Suprapubic skin (tissue), 3 donors: ENCODE measurements at regions not wholly inside any gene's neighbourhood (a gene's known extent, or its start where the extent isn't known, plus 50 kb on each side); places are given as distances from the start of the nearest gene placed in this dataset.

Experiments used
- CTCF ChIP-seq, 2 donors: fragments of 200-600 bp in 1 of 2; fragments of 450-650 bp in 1 of 2; sonication (generic) in 1 of 2; IDR thresholded peaks; one replicate each; pipeline ENCODE4 v1.5.1; 2016 to 2019; ENCODE audit warnings: antibody characterized with exemption in 2 of 2, mild to moderate bottlenecking in 1 of 2, moderate library complexity in 1 of 2
- POLR2AphosphoS5 ChIP-seq, 3 donors: sonication (generic); formaldehyde crosslinking; IDR thresholded peaks; one replicate each; pipeline ENCODE4 v1.6.1; 2017; ENCODE audit warnings: antibody characterized with exemption in 3 of 3

DNA sequence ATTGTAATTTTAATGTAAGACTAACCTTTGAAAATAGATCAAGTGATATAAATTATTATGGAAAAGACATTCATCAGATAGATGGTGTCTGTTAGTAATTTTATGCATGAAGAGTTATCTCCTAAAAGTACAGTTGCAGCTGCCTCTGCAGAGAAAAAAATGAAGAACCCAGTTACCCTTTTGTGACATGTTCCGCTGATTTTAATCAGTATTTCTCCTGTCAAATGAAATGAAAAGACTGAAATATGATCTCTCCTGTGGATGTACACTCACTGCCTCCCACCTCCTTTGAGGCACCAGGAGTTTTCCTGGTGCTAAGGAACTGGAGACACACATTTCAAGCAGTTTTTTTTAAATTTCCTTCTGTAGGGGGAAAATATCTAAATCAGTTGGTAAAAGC, 277.4 kb downstream of the KIF4B start:
- TF ChIP-seq POLR2AphosphoS5 (IDR thresholded peaks at IDR 0.05) (no peak), CTCF (IDR thresholded peaks at IDR 0.05) (no peak)
